Stimulated activated CD4-positive, alpha-beta T cell treated with anti-CD3 and anti-CD28 coated beads, Interleukin-1b, Interleukin-23, amount 100 ng/mL, for 1 hour (primary cell): ENCODE measurements at regions not wholly inside any gene's neighbourhood (a gene's known extent, or its start where the extent isn't known, plus 50 kb on each side); places are given as distances from the start of the nearest gene placed in this dataset.

Source experiments
- DNase-seq, 2 donors: peaks; one replicate each; pipeline ENCODE4 v3.0.0-alpha.2; 2020; ENCODE audit warnings: low read depth in 2 of 2

DNA sequence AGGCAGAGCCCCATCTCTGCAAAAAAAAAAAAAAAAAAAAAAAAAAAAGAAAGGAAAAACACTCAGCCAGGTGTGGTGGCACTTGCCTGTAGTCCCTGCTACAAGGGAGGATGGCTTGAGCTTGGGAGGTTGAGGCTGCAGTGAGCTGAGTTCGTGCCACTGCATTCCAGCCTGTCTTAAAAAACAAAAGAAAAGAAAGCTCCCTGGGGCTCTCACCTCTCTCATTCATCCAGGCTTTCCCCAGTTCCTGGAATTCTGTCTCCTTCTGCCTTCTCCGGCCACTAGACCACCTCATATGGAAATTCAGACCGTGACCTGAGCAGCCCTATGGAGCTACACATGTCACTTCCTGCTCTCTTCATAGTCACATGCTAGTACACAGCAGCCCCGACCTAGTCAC, 101.1 kb upstream of the TAB2 start:
- DNase-seq = no peak

- no peak for DNase-seq
These were observed 100.0 kb upstream of the TAB2 start for GRCh38 chr6:149217466-149217888.

GRCh38 chr6:149218471-149218870, 99.0 kb upstream of the TAB2 start:
- no peak for DNase-seq

DNA sequence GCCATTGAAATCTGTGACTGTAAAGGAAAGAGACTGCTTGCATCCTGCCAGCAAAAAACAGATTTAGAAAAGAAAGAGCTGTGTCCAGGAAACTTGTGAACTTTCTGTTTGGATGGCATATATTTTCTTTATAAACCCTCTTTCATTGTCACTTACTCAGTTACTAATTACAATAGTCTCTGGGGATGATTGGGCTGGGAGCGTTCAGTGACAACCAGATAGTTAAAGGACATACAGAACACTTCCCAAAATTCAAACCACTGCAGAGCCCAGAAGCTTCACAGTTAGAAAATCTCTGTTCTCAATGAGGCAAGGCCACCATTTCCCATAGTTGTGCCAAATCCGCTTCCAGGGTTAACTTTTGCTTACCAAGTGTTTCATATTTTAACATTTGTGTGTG, 98.6 kb upstream of the TAB2 start:
- no peak for DNase-seq

GRCh38 chr6:149220882-149221773, 96.4 kb upstream of the TAB2 start:
- DNase-seq = no peak

- no peak for DNase-seq
These were observed 95.8 kb upstream of the TAB2 start for GRCh38 chr6:149221774-149222070.

- DNase-seq = no peak
These were observed 94.2 kb upstream of the TAB2 start for GRCh38 chr6:149223120-149223903.

- DNase-seq = no peak
These were observed 93.6 kb upstream of the TAB2 start for GRCh38 chr6:149223904-149224351.

- no peak for DNase-seq
These were observed 93.1 kb upstream of the TAB2 start for GRCh38 chr6:149224399-149224798.

DNA sequence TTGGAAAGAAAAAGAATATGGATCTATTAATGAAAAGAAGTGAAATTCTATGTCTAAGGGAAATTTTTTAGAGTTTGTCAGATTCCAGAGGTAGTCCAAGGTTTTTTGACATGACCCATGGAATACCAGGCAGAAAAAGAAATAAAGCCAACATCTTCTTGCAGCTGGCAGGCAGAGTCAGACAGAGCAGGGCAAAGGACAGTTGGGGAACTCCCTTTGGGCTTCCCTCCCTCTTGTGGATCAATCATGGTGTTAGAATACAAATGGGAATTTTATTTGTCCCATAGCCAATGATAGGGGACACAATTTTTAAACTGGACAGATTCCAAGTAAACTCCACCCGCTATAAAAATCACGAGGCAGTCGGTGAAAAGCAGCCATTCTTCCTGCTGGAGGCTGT, 92.1 kb upstream of the TAB2 start:
- no peak for DNase-seq

DNA sequence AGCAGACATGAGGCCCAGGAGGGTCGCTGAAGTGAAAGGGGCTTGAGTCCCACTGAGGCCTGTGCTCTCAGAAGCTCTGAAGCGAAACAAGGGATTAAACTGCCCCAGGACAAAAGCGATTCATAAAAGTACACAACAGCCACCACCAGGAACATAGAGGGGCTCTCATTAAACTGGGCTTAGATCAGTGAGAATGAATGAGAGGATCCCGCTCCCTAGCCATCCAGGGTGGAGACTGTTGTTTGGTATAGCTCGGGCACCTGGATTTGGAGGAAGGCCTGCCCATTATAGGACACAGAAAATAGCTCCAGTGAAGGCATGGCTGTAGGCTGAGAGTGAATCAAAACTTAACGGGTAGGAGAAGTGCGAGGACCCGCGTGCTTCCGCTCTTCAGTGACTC, 91.6 kb upstream of the TAB2 start:
- no peak for DNase-seq

GRCh38 chr6:149227796-149228195, 89.7 kb upstream of the TAB2 start:
- no peak for DNase-seq

GRCh38 chr6:149228311-149228955, 89.1 kb upstream of the TAB2 start:
- no peak for DNase-seq

- no peak for DNase-seq
These were observed 88.4 kb upstream of the TAB2 start for GRCh38 chr6:149229096-149229495.

DNA sequence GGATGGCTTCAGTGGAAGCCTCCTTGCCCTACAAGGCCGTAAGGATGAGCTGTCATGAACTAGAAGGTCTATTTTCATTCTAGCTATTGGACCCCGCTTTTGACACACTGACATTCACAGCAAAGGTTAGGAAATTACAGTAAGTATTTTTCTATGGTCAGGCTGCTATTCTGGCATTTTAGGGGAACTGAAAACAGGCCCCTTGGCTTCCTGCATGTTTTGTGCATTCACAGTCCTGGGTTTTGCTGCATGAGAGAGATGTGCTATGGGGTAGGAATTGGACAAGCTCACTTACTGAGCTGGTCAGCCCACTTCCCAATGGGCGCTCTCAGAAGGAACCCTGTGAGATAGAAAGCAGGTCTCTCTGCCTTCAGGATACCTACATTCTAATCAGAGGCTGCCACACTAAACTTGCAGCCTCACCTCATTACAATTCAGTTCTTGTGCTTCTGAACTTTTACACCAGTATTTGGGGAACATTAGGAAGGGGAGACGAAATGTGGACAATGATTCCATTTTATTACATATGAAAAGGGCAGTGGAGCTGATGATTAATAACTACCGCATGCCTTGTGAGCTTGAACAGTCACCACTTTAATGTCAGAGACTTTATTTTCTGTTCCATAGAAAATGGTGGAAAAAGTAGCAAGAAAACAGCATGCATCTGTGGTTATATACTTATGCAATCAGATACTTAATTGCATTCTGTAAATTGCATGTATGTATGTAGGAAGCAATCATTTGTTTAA, 86.6 kb upstream of the TAB2 start:
- no peak for DNase-seq

DNA sequence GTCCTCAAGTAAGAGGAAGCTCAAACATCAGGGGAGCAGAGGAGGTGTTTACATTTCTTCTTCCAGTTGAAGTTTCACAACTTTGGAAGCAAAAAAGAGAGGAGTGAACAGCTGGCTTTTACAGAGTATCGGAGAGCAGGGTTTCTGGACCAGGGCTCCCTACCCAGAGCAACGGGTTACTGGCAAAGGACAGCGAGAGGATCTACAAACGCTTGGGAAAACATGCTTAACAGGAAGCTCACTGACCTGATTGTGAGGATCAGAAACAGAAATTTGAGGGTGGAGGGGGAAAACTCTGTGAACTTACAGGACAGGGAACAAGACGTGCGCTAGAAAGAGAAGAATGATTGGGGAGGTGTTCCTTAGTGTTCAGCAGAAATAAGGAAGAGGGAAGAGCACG, 85.7 kb upstream of the TAB2 start:
- DNase-seq = no peak

- DNase-seq = peak; percentile 6 to 12
These were observed 84.3 kb upstream of the TAB2 start for GRCh38 chr6:149233056-149233715.

DNA sequence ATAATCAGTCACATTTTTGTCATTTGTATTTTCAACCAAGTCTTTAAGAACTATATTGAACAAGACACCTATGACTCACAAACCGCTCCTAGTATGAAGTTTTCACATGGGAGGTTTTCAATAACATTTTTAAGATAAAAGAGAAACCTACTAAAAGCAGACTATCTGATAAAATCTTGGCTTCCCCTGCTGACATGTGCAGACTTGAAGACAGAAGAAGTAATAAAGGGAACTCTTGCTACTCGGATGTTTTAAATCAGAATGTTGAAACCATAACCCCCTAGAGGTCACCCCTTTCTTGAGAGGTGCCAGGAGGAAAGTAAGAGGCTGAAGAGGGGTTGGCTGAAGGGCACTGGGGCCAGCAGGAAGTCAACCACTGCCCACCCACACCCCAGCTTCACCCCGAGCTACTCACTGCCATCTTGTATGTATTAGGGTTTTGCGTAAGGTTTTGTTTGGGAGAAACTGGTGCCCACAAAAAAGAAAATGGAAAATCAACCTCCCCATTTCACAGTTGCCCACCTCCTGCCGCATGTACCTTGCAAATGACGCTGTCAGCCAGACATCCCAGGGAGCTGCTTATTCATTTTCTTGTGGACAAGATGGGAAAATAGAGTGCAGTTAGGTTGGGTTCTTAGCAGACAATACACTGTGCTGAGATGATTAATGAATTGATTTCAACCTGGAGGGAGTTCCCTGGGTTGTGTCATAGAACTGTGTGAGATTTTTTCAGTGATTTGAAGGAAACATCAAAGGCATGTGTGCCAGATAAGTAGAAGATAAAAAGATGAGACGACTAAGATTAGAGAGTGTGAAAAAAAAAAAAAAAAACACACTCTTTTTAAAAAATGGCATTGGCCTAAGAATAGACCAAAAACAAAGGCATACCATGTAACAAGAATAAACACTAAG, 83.2 kb upstream of the TAB2 start:
- DNase-seq = peak in 1 of 2 donors; percentile 13

GRCh38 chr6:149235130-149235561, 82.4 kb upstream of the TAB2 start:
- no peak for DNase-seq

GRCh38 chr6:149236589-149236988, 80.9 kb upstream of the TAB2 start:
- no peak for DNase-seq
